Ascending aorta (tissue), 2 donors: ENCODE measurements at regions not wholly inside any gene's neighbourhood (a gene's known extent, or its start where the extent isn't known, plus 50 kb on each side); places are given as distances from the start of the nearest gene placed in this dataset.

Experiments used
- DNase-seq, 2 donors: peaks; one replicate each; pipeline ENCODE4 v3.0.0-alpha.2; 2019; ENCODE audit warnings: low spot score in 2 of 2
- H3K27ac ChIP-seq, 2 donors: fragments of 200-600 bp; sonication (generic); one replicate each; pipeline ENCODE4 v1.5.1; 2016 to 2017; ENCODE audit warnings: mild to moderate bottlenecking in 1 of 2
- H3K27me3 ChIP-seq: fragments of 200-600 bp; sonication (generic); one replicate; pipeline ENCODE4 v1.5.1; 2017
- H3K36me3 ChIP-seq, 2 donors: fragments of 200-600 bp; sonication (generic); one replicate each; pipeline ENCODE4 v1.5.1; 2016
- H3K4me1 ChIP-seq, 2 donors: fragments of 200-600 bp; sonication (generic); one replicate each; pipeline ENCODE4 v1.5.1; 2016 to 2017; ENCODE audit warnings: mild to moderate bottlenecking in 1 of 2
- H3K4me3 ChIP-seq, 2 donors: fragments of 200-600 bp; sonication (generic); one replicate each; pipeline ENCODE4 v1.5.1; 2016 to 2017; ENCODE audit warnings: mild to moderate bottlenecking in 1 of 2
- H3K9me3 ChIP-seq, 2 donors: fragments of 200-600 bp; sonication (generic); one replicate each; pipeline ENCODE4 v1.5.1; 2016
- CTCF ChIP-seq, 3 experiments: fragments of 200-600 bp in 2 of 3; fragments of 450-650 bp in 1 of 3; sonication (generic) in 2 of 3; IDR thresholded peaks; one replicate each; pipeline ENCODE4 v1.5.1; 2016 to 2019; ENCODE audit warnings: antibody characterized with exemption in 3 of 3, mild to moderate bottlenecking in 1 of 3, moderate library complexity in 1 of 3
- intact Hi-C: fragments of 100-400 bp; cut with DNase I; formaldehyde crosslinking; loops from one replicate; pipeline ENCODE4 v1.15.1; 2023

GRCh38 chr16:52293204-52293603 is 253.7 kb downstream of the TOX3 start:
- Histone ChIP-seq H3K4me3 (no peak overlapping the region), H3K27me3 (no peaks in the 10 kb centered on the region), H3K4me1 (no peaks in the 10 kb centered on the region), H3K9me3 (no peaks in the 10 kb centered on the region), H3K36me3 (no peaks in the 10 kb centered on the region), H3K27ac (no peak overlapping the region)
- intact Hi-C loops = no loop called here
- DNase-seq = no peak
- no peak for TF ChIP-seq CTCF (IDR thresholded peaks at IDR 0.05)

GRCh38 chr16:52283584-52284375 is 263.2 kb downstream of the TOX3 start:
- H3K4me1 ChIP-seq = no peaks in the 10 kb centered on the region
- H3K27me3 ChIP-seq = no peaks in the 10 kb centered on the region
- no peak for DNase-seq
- H3K27ac ChIP-seq = no peak overlapping the region
- H3K9me3 ChIP-seq = no peaks in the 10 kb centered on the region
- TF ChIP-seq CTCF (IDR thresholded peaks at IDR 0.05) = no peak
- H3K36me3 ChIP-seq = no peaks in the 10 kb centered on the region
- no peak overlapping the region for H3K4me3 ChIP-seq
- intact Hi-C loops = no loop called here

- Histone ChIP-seq H3K4me1 (no peaks in the 10 kb centered on the region), H3K27ac (no peak overlapping the region), H3K27me3 (no peaks in the 10 kb centered on the region), H3K36me3 (no peaks in the 10 kb centered on the region), H3K9me3 (no peaks in the 10 kb centered on the region), H3K4me3 (no peak overlapping the region)
- no peak for TF ChIP-seq CTCF (IDR thresholded peaks at IDR 0.05)
- DNase-seq = no peak
- intact Hi-C loops = no loop called here
Observed at GRCh38 chr16:52283018-52283417, 263.9 kb downstream of the TOX3 start.

- DNase-seq = no peak
- no peaks in the 10 kb centered on the region for H3K4me1 ChIP-seq
- intact Hi-C loops = no loop called here
- TF ChIP-seq CTCF (IDR thresholded peaks at IDR 0.05) = no peak
- no peaks in the 10 kb centered on the region for H3K9me3 ChIP-seq
- H3K27me3 ChIP-seq = no peaks in the 10 kb centered on the region
- H3K4me3 ChIP-seq = no peak overlapping the region
- no peaks in the 10 kb centered on the region for H3K36me3 ChIP-seq
- H3K27ac ChIP-seq = no peak overlapping the region
Observed at GRCh38 chr16:52280086-52280485, 266.9 kb downstream of the TOX3 start.

- no peaks in the 10 kb centered on the region for H3K27me3 ChIP-seq
- no peak overlapping the region for H3K4me3 ChIP-seq
- H3K36me3 ChIP-seq = no peaks in the 10 kb centered on the region
- intact Hi-C loops = no loop called here
- no peak for DNase-seq
- H3K9me3 ChIP-seq = no peaks in the 10 kb centered on the region
- TF ChIP-seq CTCF (IDR thresholded peaks at IDR 0.05) = no peak
- no peaks in the 10 kb centered on the region for H3K4me1 ChIP-seq
- H3K27ac ChIP-seq = no peak overlapping the region
Observed at GRCh38 chr16:52271088-52271750, 275.7 kb downstream of the TOX3 start.
